Neural cell (in vitro differentiated cells): ENCODE measurements at regions not wholly inside any gene's neighbourhood (a gene's known extent, or its start where the extent isn't known, plus 50 kb on each side); places are given as distances from the start of the nearest gene placed in this dataset.

Source experiments
- EP300 ChIP-seq: fragments of 450-650 bp; conservative IDR thresholded peaks from 2 replicates; pipeline ENCODE4 v1.6.1; 2014; ENCODE audit warnings: antibody characterized with exemption, mild to moderate bottlenecking, moderate library complexity; ENCODE audit not compliant: poor library complexity, severe bottlenecking
- RAD21 ChIP-seq: fragments of 450-650 bp; conservative IDR thresholded peaks from 2 replicates; pipeline ENCODE4 v1.6.1; 2014; ENCODE audit warnings: antibody characterized with exemption, mild to moderate bottlenecking, moderate library complexity
- SMC3 ChIP-seq: fragments of 450-650 bp; conservative IDR thresholded peaks from 2 replicates; pipeline ENCODE4 v1.6.1; 2014; ENCODE audit warnings: antibody characterized with exemption, mild to moderate bottlenecking, moderate library complexity; ENCODE audit not compliant: poor library complexity
- TF ChIP-seq, protein P1 (sequence below): IDR thresholded peaks from 2 replicates; pipeline ENCODE4 v1.6.1; 2012; ENCODE audit warnings: borderline replicate concordance
- TF ChIP-seq, protein P2 (sequence below): fragments of 450-650 bp; IDR thresholded peaks from 2 replicates; pipeline ENCODE4 v1.5.1; 2014; ENCODE audit warnings: antibody characterized with exemption, mild to moderate bottlenecking, moderate library complexity; ENCODE audit not compliant: poor library complexity, severe bottlenecking

DNA sequence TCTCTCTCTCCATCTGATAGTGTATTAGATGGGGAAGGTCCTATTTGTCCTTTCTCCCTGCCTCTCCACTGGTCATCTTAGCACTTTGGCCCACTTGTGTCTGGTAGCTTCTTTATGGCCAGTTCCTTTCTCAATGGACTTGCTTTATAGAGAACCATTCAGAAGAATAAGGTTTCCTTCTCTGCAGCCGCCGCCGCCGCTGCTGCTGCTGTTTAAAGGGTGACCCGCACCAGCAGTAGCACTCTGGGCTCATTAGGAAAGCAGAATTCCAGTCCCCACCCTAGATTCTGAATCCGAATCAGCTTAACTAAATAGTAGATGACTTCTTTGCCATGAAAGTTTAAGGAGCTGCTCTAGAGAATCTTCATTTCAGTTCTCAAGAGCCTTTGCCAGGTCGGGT, 490.2 kb downstream of the FOXO1 start:
- TF ChIP-seq, protein P1, sequence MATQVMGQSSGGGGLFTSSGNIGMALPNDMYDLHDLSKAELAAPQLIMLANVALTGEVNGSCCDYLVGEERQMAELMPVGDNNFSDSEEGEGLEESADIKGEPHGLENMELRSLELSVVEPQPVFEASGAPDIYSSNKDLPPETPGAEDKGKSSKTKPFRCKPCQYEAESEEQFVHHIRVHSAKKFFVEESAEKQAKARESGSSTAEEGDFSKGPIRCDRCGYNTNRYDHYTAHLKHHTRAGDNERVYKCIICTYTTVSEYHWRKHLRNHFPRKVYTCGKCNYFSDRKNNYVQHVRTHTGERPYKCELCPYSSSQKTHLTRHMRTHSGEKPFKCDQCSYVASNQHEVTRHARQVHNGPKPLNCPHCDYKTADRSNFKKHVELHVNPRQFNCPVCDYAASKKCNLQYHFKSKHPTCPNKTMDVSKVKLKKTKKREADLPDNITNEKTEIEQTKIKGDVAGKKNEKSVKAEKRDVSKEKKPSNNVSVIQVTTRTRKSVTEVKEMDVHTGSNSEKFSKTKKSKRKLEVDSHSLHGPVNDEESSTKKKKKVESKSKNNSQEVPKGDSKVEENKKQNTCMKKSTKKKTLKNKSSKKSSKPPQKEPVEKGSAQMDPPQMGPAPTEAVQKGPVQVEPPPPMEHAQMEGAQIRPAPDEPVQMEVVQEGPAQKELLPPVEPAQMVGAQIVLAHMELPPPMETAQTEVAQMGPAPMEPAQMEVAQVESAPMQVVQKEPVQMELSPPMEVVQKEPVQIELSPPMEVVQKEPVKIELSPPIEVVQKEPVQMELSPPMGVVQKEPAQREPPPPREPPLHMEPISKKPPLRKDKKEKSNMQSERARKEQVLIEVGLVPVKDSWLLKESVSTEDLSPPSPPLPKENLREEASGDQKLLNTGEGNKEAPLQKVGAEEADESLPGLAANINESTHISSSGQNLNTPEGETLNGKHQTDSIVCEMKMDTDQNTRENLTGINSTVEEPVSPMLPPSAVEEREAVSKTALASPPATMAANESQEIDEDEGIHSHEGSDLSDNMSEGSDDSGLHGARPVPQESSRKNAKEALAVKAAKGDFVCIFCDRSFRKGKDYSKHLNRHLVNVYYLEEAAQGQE = no peak
- TF ChIP-seq, protein P2, sequence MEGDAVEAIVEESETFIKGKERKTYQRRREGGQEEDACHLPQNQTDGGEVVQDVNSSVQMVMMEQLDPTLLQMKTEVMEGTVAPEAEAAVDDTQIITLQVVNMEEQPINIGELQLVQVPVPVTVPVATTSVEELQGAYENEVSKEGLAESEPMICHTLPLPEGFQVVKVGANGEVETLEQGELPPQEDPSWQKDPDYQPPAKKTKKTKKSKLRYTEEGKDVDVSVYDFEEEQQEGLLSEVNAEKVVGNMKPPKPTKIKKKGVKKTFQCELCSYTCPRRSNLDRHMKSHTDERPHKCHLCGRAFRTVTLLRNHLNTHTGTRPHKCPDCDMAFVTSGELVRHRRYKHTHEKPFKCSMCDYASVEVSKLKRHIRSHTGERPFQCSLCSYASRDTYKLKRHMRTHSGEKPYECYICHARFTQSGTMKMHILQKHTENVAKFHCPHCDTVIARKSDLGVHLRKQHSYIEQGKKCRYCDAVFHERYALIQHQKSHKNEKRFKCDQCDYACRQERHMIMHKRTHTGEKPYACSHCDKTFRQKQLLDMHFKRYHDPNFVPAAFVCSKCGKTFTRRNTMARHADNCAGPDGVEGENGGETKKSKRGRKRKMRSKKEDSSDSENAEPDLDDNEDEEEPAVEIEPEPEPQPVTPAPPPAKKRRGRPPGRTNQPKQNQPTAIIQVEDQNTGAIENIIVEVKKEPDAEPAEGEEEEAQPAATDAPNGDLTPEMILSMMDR = no peak
- no peak for TF ChIP-seq EP300
- no peak for TF ChIP-seq SMC3
- no peak for TF ChIP-seq RAD21
